ENCODE measurements at regions not wholly inside any gene's neighbourhood (a gene's known extent, or its start where the extent isn't known, plus 50 kb on each side); places are given as distances from the start of the nearest gene placed in this dataset.

DNA sequence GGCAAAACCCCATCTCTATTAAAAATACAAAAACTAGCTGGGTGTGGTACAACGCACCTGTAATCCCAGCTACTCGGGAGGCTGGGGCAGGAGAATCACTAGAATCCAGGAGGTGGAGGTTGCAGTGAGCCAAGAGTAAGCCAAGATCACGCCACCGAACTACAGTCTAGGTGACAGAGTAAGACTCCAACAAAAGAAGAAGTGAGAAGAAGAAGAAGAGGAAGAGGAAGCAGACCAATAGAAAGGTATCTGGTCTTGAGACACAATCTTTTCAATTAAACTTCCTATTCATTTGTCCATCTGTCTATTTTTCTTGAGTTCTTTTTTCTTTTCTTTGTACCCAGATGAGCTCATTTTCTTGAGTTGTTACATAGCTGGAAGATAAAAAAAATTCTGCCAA is 55.7 kb upstream of the ACADM start:
- no peak overlapping the region for H3K4me3 ChIP-seq (replicated peaks; ENCODE audit: low read depth, low read length)
- TF ChIP-seq, protein P1, sequence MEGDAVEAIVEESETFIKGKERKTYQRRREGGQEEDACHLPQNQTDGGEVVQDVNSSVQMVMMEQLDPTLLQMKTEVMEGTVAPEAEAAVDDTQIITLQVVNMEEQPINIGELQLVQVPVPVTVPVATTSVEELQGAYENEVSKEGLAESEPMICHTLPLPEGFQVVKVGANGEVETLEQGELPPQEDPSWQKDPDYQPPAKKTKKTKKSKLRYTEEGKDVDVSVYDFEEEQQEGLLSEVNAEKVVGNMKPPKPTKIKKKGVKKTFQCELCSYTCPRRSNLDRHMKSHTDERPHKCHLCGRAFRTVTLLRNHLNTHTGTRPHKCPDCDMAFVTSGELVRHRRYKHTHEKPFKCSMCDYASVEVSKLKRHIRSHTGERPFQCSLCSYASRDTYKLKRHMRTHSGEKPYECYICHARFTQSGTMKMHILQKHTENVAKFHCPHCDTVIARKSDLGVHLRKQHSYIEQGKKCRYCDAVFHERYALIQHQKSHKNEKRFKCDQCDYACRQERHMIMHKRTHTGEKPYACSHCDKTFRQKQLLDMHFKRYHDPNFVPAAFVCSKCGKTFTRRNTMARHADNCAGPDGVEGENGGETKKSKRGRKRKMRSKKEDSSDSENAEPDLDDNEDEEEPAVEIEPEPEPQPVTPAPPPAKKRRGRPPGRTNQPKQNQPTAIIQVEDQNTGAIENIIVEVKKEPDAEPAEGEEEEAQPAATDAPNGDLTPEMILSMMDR (IDR thresholded peaks at IDR 0.05; ENCODE audit: low read length, missing control alignments), result no peak
- no peak for DNase-seq (ENCODE audit: low read depth)

DNA sequence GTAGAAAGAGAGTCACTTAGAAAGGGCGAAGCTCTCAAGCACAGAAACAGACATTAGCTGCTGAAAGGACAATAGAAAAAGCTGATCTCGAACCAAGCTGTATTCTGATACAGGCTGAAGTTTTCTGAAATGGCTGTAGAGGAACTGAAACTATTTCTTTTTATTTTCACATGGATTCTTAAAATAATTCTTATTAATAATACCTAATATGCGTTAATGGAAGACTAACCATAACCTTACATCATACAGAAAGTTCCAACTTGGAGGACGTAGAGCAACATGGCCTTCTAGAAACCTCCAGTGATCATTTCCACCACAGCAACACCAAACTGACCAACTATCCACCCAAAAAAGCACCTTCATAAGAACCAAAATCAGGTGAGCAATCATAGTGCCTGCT is 52.8 kb upstream of the ACADM start:
- no peak for DNase-seq (ENCODE audit: low read depth)
- TF ChIP-seq, protein P1 (IDR thresholded peaks at IDR 0.05; ENCODE audit: low read length, missing control alignments), result no peak

DNA sequence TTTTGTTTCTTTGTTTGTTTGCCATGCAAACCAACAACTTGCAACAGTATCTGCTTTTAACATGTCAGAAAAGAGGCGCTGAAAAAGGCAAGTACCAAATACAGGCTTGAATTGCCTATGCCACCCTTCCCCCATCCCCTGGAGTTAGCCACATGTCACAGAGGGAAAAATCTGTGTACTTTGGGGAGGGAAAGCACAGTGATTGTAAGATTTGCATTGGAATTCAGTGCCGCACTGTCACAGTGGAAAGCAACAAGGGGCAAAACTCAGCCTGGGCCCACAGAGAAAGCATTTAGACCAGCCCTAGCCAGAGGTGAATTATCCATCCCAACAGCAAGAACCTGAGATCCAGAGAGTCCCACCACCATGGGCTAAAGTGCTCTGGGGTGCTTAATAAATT is 52.4 kb upstream of the ACADM start:
- no peak for DNase-seq (ENCODE audit: low read depth)
- TF ChIP-seq, protein P1 (IDR thresholded peaks at IDR 0.05; ENCODE audit: low read length, missing control alignments), result no peak

More for the DNA sequence above, 52.8 kb upstream of the ACADM start:
- no peak overlapping the region for H3K4me3 ChIP-seq (replicated peaks; ENCODE audit: low read depth, low read length)

DNA sequence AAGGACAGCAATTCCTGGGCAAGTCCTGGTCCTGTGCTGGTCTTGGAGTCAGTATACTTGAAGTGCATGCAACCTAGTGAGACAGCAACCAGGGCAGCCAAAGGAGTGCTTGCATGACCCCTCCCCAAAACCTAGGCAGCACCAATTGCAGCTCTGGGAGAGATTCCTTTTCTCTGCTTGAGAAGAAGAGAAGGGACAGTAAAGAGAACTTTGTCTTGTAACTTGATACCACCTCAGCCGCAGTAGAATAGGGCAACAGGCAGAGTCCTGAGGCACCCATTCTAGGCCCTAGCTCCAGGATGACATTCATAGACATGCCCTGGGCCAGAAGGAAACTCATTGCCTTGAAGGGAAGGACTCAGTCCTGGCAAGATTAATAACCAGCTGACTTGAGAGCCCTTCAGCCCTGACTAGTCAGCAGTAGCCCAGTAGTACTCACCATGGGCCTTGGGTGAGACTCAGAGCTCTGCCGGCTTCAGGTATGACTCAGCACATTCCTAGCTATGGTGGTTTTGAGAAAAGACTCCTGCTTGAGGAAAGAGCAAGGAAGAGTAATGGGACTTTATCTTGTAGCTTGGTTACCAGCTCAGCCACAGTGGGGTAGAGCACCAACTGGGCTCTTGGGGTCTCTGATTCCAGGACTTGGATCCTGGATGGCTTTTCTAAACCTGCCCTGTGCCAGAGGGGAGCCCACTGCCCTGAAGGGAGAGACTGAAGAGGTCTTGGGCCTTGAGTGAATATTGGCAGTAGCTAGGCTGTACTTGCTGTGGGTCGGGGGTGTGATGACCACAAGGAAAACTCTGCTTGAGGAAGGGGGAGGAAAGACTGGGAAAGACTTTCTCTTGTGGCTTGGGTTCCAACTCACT is 51.7 kb upstream of the ACADM start:
- peak; percentile 77 for DNase-seq (ENCODE audit: low read depth)
- TF ChIP-seq, protein P1 (IDR thresholded peaks at IDR 0.05; ENCODE audit: low read length, missing control alignments), result no peak
- no peak overlapping the region for H3K4me3 ChIP-seq (replicated peaks; ENCODE audit: low read depth, low read length)

More for the DNA sequence above, 52.4 kb upstream of the ACADM start:
- no peak overlapping the region for H3K4me3 ChIP-seq (replicated peaks; ENCODE audit: low read depth, low read length)

DNA sequence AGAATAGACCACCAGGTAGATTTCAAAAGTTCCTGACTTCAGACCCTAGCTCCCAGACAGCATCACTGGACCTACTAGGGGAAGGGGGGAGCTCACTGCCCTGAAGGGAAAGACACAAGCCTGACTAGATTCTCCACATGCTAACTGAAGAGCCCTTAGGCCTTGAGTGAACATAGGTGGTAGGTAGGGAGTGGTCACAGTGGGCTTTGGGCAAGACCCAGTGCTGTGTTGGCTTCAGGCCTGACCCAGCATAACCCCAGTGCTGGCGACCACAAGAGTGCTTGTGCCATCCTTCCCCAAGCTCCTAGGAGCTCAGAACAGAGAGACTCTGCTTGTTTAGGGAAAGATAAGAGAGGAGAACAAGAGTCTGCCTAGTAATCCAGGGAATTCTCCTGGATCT is 51.1 kb upstream of the ACADM start:
- H3K4me3 ChIP-seq (replicated peaks; ENCODE audit: low read depth, low read length), result no peak overlapping the region
- TF ChIP-seq, protein P1 (IDR thresholded peaks at IDR 0.05; ENCODE audit: low read length, missing control alignments), result no peak
- DNase-seq (ENCODE audit: low read depth), result no peak

DNA sequence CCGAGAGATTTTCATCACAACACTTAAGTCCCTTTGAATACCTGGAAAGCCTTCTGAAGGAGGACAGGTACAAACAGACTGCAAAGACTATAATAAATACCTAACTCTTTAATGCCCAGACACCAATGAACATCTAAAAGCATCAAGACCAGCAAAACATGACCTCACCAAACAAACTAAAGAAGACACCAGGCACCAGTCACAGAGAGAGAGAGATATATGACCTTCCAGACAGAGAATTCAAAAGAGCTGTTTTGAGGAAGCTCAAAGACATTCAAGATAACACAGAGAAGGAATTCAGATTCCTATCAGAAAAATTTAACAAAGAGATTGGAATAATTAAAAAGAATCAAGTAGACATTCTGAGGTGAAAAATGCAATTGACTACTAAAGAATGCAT is 50.6 kb upstream of the ACADM start:
- TF ChIP-seq, protein P1 (IDR thresholded peaks at IDR 0.05; ENCODE audit: low read length, missing control alignments), result no peak
- no peak for DNase-seq (ENCODE audit: low read depth)
- no peak overlapping the region for H3K4me3 ChIP-seq (replicated peaks; ENCODE audit: low read depth, low read length)

Data from fibroblast of pulmonary artery (primary cell).